Lung (tissue), 11 donors: ENCODE measurements at regions not wholly inside any gene's neighbourhood (a gene's known extent, or its start where the extent isn't known, plus 50 kb on each side); places are given as distances from the start of the nearest gene placed in this dataset.
A peak's percentile ranks its signal among the peaks of the same experiment; 100 is the strongest.

Source experiments
- ATAC-seq: fragments of 200-7000 bp; cut with Tn5 transposase; one replicate; pipeline ENCODE4 v1.9.1; 2020; ENCODE audit warnings: moderate number of reproducible peaks; ENCODE audit not compliant: insufficient read depth, low FRiP score
- DNase-seq, 3 donors: peaks; one replicate each; pipeline ENCODE4 v3.0.0-alpha.2; 2013 to 2017
- H3K27ac ChIP-seq, 2 donors: one replicate each; pipeline ENCODE4 v1.5.1; 2013; ENCODE audit warnings: mild to moderate bottlenecking in 2 of 2, moderate library complexity in 2 of 2, control low read depth in 1 of 2, inconsistent platforms in 1 of 2, low read depth in 1 of 2, low read length in 1 of 2
- H3K27me3 ChIP-seq, 3 donors: one replicate each; pipeline ENCODE4 v1.5.1; 2013; ENCODE audit warnings: low read length in 2 of 3; ENCODE audit not compliant: control insufficient read depth in 3 of 3, insufficient read depth in 3 of 3
- H3K36me3 ChIP-seq, 4 donors: one replicate each; pipeline ENCODE4 v1.5.1; 2013; ENCODE audit warnings: low read length in 4 of 4, mild to moderate bottlenecking in 1 of 4, moderate library complexity in 1 of 4; ENCODE audit not compliant: control insufficient read depth in 4 of 4, insufficient read depth in 4 of 4
- H3K4me1 ChIP-seq, 5 donors: one replicate each; pipeline ENCODE4 v1.5.1; 2013; ENCODE audit warnings: low read length in 5 of 5, mild to moderate bottlenecking in 2 of 5, moderate library complexity in 1 of 5; ENCODE audit not compliant: control insufficient read depth in 5 of 5, insufficient read depth in 5 of 5
- H3K4me3 ChIP-seq: one replicate; pipeline ENCODE4 v1.5.1; 2013; ENCODE audit warnings: mild to moderate bottlenecking, control low read depth, moderate library complexity
- H3K9ac ChIP-seq, 2 donors: one replicate each; pipeline ENCODE4 v1.5.1; 2013; ENCODE audit warnings: low read length in 2 of 2, control low read depth in 1 of 2; ENCODE audit not compliant: insufficient read depth in 1 of 2
- H3K9me3 ChIP-seq, 4 donors: one replicate each; pipeline ENCODE4 v1.5.1; 2013; ENCODE audit warnings: low read length in 3 of 4, mild to moderate bottlenecking in 1 of 4, moderate library complexity in 1 of 4; ENCODE audit not compliant: control insufficient read depth in 4 of 4, insufficient read depth in 3 of 4
- CTCF ChIP-seq: IDR thresholded peaks from 2 replicates; pipeline ENCODE4 v1.5.1; 2012; ENCODE audit warnings: mild to moderate bottlenecking; ENCODE audit errors: control extremely low read depth, extremely low read depth
- WGBS, 2 donors: extraction: QIAGEN DNeasy Blood & Tissue Kit; methylation state at CpG; one replicate each; pipeline ENCODE4 v1.1.7; 2013; 5-methylcytosine and 5-hydroxymethylcytosine counted together
- donor health status: control.
- donor health status: control.
- donor health status: Bipolar disorder and iron deficiency.
- donor health status: healthy.
- donor health status: DM: yes; HTN: yes; CAD: no.

GRCh38 chr6:126897758-126898157 lies 220.7 kb upstream of the RSPO3 start:
- no peak overlapping the region for H3K9ac ChIP-seq
- H3K4me1 ChIP-seq, result no peaks in the 10 kb centered on the region
- H3K27ac ChIP-seq, result no peak overlapping the region
- no peaks in the 10 kb centered on the region for H3K27me3 ChIP-seq
- DNase-seq, result no peak
- H3K4me3 ChIP-seq, result no peak overlapping the region
- ATAC-seq, result no peak
- 83 to 86% methylated on average over 4 of the region's 4 CpGs for WGBS, 2 donors
- no peak for TF ChIP-seq CTCF
- no peaks in the 10 kb centered on the region for H3K9me3 ChIP-seq
- no peaks in the 10 kb centered on the region for H3K36me3 ChIP-seq

- no peaks in the 10 kb centered on the region for H3K27me3 ChIP-seq
- H3K9me3 ChIP-seq, result no peaks in the 10 kb centered on the region
- peaks cover 0 to 23% (median 0%) of the 10 kb centered on the region in 5 donors for H3K4me1 ChIP-seq
- no peak overlapping the region for H3K9ac ChIP-seq
- WGBS, 2 donors, result 80 to 86% methylated on average over 1 of the region's 1 CpG
- no peak for TF ChIP-seq CTCF
- no peak overlapping the region for H3K27ac ChIP-seq
- ATAC-seq (no peak), DNase-seq (no peak)
- no peaks in the 10 kb centered on the region for H3K36me3 ChIP-seq
- H3K4me3 ChIP-seq, result no peak overlapping the region
Observed at GRCh38 chr6:126904176-126904575, 214.3 kb upstream of the RSPO3 start.

GRCh38 chr6:126905917-126906316 lies 212.6 kb upstream of the RSPO3 start:
- Histone ChIP-seq H3K4me1 (peaks cover 0 to 33% (median 0%) of the 10 kb centered on the region in 5 donors), H3K9ac (no peak overlapping the region), H3K27me3 (no peaks in the 10 kb centered on the region), H3K36me3 (no peaks in the 10 kb centered on the region), H3K4me3 (no peak overlapping the region), H3K9me3 (no peaks in the 10 kb centered on the region), H3K27ac (no peak overlapping the region)
- TF ChIP-seq CTCF, result no peak
- ATAC-seq, result no peak
- no peak for DNase-seq
- WGBS, 2 donors, result 83 to 90% methylated on average over 4 of the region's 4 CpGs

GRCh38 chr6:126907312-126907711 lies 211.2 kb upstream of the RSPO3 start:
- H3K9ac ChIP-seq, result no peak overlapping the region
- 70 to 78% methylated on average over 1 of the region's 1 CpG for WGBS, 2 donors
- H3K9me3 ChIP-seq, result no peaks in the 10 kb centered on the region
- peaks cover 0 to 33% (median 0%) of the 10 kb centered on the region in 5 donors for H3K4me1 ChIP-seq
- no peak for TF ChIP-seq CTCF
- no peak overlapping the region for H3K27ac ChIP-seq
- H3K36me3 ChIP-seq, result no peaks in the 10 kb centered on the region
- no peaks in the 10 kb centered on the region for H3K27me3 ChIP-seq
- DNase-seq (peak in 1 of 3 donors; percentile 48), ATAC-seq (no peak)
- no peak overlapping the region for H3K4me3 ChIP-seq
